Muscle layer of duodenum (tissue), 2 donors: ENCODE measurements at regions not wholly inside any gene's neighbourhood (a gene's known extent, or its start where the extent isn't known, plus 50 kb on each side); places are given as distances from the start of the nearest gene placed in this dataset.

ENCODE experiments used
- H3K27ac ChIP-seq: one replicate; pipeline ENCODE4 v1.7.0; 2013; ENCODE audit warnings: mild to moderate bottlenecking, low read length
- H3K27me3 ChIP-seq: one replicate; pipeline ENCODE4 v1.7.0; 2013; ENCODE audit warnings: low read depth, mild to moderate bottlenecking, control low read depth, low read length
- H3K36me3 ChIP-seq, 2 donors: one replicate each; pipeline ENCODE4 v1.7.0; 2013; ENCODE audit warnings: low read length in 2 of 2, control low read depth in 1 of 2, mild to moderate bottlenecking in 1 of 2; ENCODE audit not compliant: insufficient read depth in 2 of 2, control insufficient read depth in 1 of 2
- H3K4me1 ChIP-seq, 2 donors: one replicate each; pipeline ENCODE4 v1.7.0; 2013; ENCODE audit warnings: low read length in 2 of 2, mild to moderate bottlenecking in 2 of 2, control low read depth in 1 of 2, moderate library complexity in 1 of 2; ENCODE audit not compliant: insufficient read depth in 2 of 2, control insufficient read depth in 1 of 2
- H3K4me3 ChIP-seq, 2 donors: one replicate each; pipeline ENCODE4 v1.7.0; 2013; ENCODE audit warnings: low read length in 2 of 2, low read depth in 1 of 2, mild to moderate bottlenecking in 1 of 2
- H3K9me3 ChIP-seq, 2 donors: one replicate each; pipeline ENCODE4 v1.7.0; 2013; ENCODE audit warnings: low read length in 2 of 2, control low read depth in 1 of 2, mild to moderate bottlenecking in 1 of 2; ENCODE audit not compliant: control insufficient read depth in 1 of 2
- donor health status: healthy.

GRCh38 chr2:129611471-129611870 lies 368.0 kb upstream of the RAB6C start:
- Histone ChIP-seq H3K4me3 (no peak overlapping the region), H3K36me3 (no peaks in the 10 kb centered on the region), H3K4me1 (no peaks in the 10 kb centered on the region), H3K27ac (no peak overlapping the region), H3K27me3 (no peaks in the 10 kb centered on the region), H3K9me3 (peaks cover 0 to 4% of the 10 kb centered on the region in 2 donors)

- Histone ChIP-seq H3K36me3 (no peaks in the 10 kb centered on the region), H3K27me3 (peaks cover 4% of the 10 kb centered on the region), H3K4me3 (no peak overlapping the region), H3K4me1 (no peaks in the 10 kb centered on the region), H3K27ac (no peak overlapping the region), H3K9me3 (no peaks in the 10 kb centered on the region)
These were observed 360.0 kb upstream of the RAB6C start for GRCh38 chr2:129619471-129619870.

- H3K27me3 ChIP-seq: peaks cover 4% of the 10 kb centered on the region
- no peak overlapping the region for H3K4me3 ChIP-seq
- no peaks in the 10 kb centered on the region for H3K9me3 ChIP-seq
- no peak overlapping the region for H3K27ac ChIP-seq
- H3K36me3 ChIP-seq: no peaks in the 10 kb centered on the region
- H3K4me1 ChIP-seq: no peaks in the 10 kb centered on the region
These were observed 359.1 kb upstream of the RAB6C start for GRCh38 chr2:129620411-129620810.

- no peak overlapping the region for H3K27ac ChIP-seq
- no peaks in the 10 kb centered on the region for H3K9me3 ChIP-seq
- no peaks in the 10 kb centered on the region for H3K36me3 ChIP-seq
- H3K4me3 ChIP-seq: no peak overlapping the region
- H3K27me3 ChIP-seq: peaks cover 4% of the 10 kb centered on the region
- H3K4me1 ChIP-seq: no peaks in the 10 kb centered on the region
These were observed 355.7 kb upstream of the RAB6C start for GRCh38 chr2:129623783-129624182.

GRCh38 chr2:129627437-129627836 lies 352.0 kb upstream of the RAB6C start:
- no peaks in the 10 kb centered on the region for H3K4me1 ChIP-seq
- no peaks in the 10 kb centered on the region for H3K36me3 ChIP-seq
- no peak overlapping the region for H3K27ac ChIP-seq
- no peaks in the 10 kb centered on the region for H3K27me3 ChIP-seq
- H3K9me3 ChIP-seq: peaks cover 0 to 8% of the 10 kb centered on the region in 2 donors
- H3K4me3 ChIP-seq: no peak overlapping the region

GRCh38 chr2:129636692-129637091 lies 342.8 kb upstream of the RAB6C start:
- Histone ChIP-seq H3K27ac (no peak overlapping the region), H3K36me3 (no peaks in the 10 kb centered on the region), H3K27me3 (no peaks in the 10 kb centered on the region), H3K9me3 (no peaks in the 10 kb centered on the region), H3K4me3 (no peak overlapping the region), H3K4me1 (no peaks in the 10 kb centered on the region)

GRCh38 chr2:129641371-129641770 lies 338.1 kb upstream of the RAB6C start:
- Histone ChIP-seq H3K27me3 (no peaks in the 10 kb centered on the region), H3K27ac (no peak overlapping the region), H3K36me3 (no peaks in the 10 kb centered on the region), H3K4me3 (no peak overlapping the region), H3K9me3 (no peaks in the 10 kb centered on the region), H3K4me1 (no peaks in the 10 kb centered on the region)

- no peaks in the 10 kb centered on the region for H3K9me3 ChIP-seq
- H3K4me3 ChIP-seq: no peak overlapping the region
- no peaks in the 10 kb centered on the region for H3K36me3 ChIP-seq
- H3K4me1 ChIP-seq: no peaks in the 10 kb centered on the region
- no peaks in the 10 kb centered on the region for H3K27me3 ChIP-seq
- no peak overlapping the region for H3K27ac ChIP-seq
These were observed 336.9 kb upstream of the RAB6C start for GRCh38 chr2:129642526-129643043.

GRCh38 chr2:129645335-129645734 lies 334.1 kb upstream of the RAB6C start:
- no peaks in the 10 kb centered on the region for H3K4me1 ChIP-seq
- no peaks in the 10 kb centered on the region for H3K36me3 ChIP-seq
- no peaks in the 10 kb centered on the region for H3K27me3 ChIP-seq
- no peak overlapping the region for H3K4me3 ChIP-seq
- H3K9me3 ChIP-seq: no peaks in the 10 kb centered on the region
- no peak overlapping the region for H3K27ac ChIP-seq

GRCh38 chr2:129646107-129646506 lies 333.4 kb upstream of the RAB6C start:
- Histone ChIP-seq H3K9me3 (no peaks in the 10 kb centered on the region), H3K36me3 (no peaks in the 10 kb centered on the region), H3K27me3 (no peaks in the 10 kb centered on the region), H3K27ac (no peak overlapping the region), H3K4me1 (no peaks in the 10 kb centered on the region), H3K4me3 (no peak overlapping the region)

- Histone ChIP-seq H3K36me3 (no peaks in the 10 kb centered on the region), H3K4me1 (no peaks in the 10 kb centered on the region), H3K27me3 (no peaks in the 10 kb centered on the region), H3K9me3 (peaks cover 0 to under 1% of the 10 kb centered on the region in 2 donors), H3K4me3 (no peak overlapping the region), H3K27ac (no peak overlapping the region)
These were observed 326.2 kb upstream of the RAB6C start for GRCh38 chr2:129653246-129653645.

GRCh38 chr2:129654331-129654730 lies 325.1 kb upstream of the RAB6C start:
- H3K9me3 ChIP-seq: peaks cover 0 to 5% of the 10 kb centered on the region in 2 donors
- no peaks in the 10 kb centered on the region for H3K36me3 ChIP-seq
- H3K27me3 ChIP-seq: no peaks in the 10 kb centered on the region
- no peak overlapping the region for H3K4me3 ChIP-seq
- no peaks in the 10 kb centered on the region for H3K4me1 ChIP-seq
- H3K27ac ChIP-seq: no peak overlapping the region
